ENCODE measurements at regions not wholly inside any gene's neighbourhood (a gene's known extent, or its start where the extent isn't known, plus 50 kb on each side); places are given as distances from the start of the nearest gene placed in this dataset.
A peak's percentile ranks its signal among the peaks of the same experiment; 100 is the strongest.

DNA sequence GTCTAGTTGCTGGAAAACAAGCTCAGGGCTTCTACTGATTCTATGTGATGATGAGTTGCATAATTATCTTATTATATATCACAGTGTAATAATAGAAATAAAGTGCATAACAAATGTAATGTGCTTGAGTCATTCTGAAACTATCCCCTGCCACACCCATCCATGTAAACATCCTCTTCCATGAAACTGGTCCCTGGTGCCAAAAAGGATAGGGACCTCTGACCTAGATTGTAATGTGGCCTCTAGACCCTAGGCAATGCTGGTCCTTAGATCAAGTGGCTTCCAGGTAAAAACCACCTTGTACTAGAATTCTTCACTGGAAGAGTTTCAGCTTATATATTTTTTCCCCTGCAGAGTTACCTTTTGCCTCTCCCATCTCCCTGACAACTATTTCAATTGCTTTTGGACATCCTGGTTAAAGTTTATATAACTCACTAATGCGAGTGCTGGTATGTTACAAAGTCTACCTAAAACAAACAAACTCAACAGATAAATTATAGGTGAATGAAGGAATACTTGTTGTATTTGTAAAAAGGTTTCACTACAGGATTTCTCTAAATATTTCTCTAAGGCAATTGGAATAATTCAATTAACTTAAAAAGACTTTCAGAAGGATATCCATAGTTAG lies 462.5 kb downstream of the NAV3 start:
- TF ChIP-seq, protein P1, sequence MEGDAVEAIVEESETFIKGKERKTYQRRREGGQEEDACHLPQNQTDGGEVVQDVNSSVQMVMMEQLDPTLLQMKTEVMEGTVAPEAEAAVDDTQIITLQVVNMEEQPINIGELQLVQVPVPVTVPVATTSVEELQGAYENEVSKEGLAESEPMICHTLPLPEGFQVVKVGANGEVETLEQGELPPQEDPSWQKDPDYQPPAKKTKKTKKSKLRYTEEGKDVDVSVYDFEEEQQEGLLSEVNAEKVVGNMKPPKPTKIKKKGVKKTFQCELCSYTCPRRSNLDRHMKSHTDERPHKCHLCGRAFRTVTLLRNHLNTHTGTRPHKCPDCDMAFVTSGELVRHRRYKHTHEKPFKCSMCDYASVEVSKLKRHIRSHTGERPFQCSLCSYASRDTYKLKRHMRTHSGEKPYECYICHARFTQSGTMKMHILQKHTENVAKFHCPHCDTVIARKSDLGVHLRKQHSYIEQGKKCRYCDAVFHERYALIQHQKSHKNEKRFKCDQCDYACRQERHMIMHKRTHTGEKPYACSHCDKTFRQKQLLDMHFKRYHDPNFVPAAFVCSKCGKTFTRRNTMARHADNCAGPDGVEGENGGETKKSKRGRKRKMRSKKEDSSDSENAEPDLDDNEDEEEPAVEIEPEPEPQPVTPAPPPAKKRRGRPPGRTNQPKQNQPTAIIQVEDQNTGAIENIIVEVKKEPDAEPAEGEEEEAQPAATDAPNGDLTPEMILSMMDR (conservative IDR thresholded peaks at IDR 0.05; ENCODE audit: low read depth, low read length), result no peak
- no peak for TF ChIP-seq RFX5 (IDR thresholded peaks at IDR 0.05; ENCODE audit: low read depth, low read length)
- TF ChIP-seq POLR2A (IDR thresholded peaks at IDR 0.05; ENCODE audit: low read depth, low read length), result no peak
- TF ChIP-seq, protein P2, sequence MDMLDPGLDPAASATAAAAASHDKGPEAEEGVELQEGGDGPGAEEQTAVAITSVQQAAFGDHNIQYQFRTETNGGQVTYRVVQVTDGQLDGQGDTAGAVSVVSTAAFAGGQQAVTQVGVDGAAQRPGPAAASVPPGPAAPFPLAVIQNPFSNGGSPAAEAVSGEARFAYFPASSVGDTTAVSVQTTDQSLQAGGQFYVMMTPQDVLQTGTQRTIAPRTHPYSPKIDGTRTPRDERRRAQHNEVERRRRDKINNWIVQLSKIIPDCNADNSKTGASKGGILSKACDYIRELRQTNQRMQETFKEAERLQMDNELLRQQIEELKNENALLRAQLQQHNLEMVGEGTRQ (IDR thresholded peaks at IDR 0.05; ENCODE audit: low read depth, low read length), result no peak
- TF ChIP-seq RAD21 (IDR thresholded peaks at IDR 0.05; ENCODE audit: low read length), result no peak
- TF ChIP-seq BHLHE40 (IDR thresholded peaks at IDR 0.05; ENCODE audit: low read depth, low read length), result no peak
- no peak for TF ChIP-seq CHD1 (IDR thresholded peaks at IDR 0.05; ENCODE audit: low read depth, low read length)
- no peak for TF ChIP-seq MXI1 (IDR thresholded peaks at IDR 0.05; ENCODE audit: borderline replicate concordance, low read depth, low read length)
- TF ChIP-seq MAFK (IDR thresholded peaks at IDR 0.05; ENCODE audit: low read depth, low read length), result no peak
- no peak for TF ChIP-seq SMC3 (IDR thresholded peaks at IDR 0.05; ENCODE audit: low read depth, low read length)
- TF ChIP-seq CEBPB (IDR thresholded peaks at IDR 0.05; ENCODE audit: low read depth, low read length), result 0 out of 2 replicates have a peak, but pooled peaks have one; percentile 7
- no peak for TF ChIP-seq FOS (IDR thresholded peaks at IDR 0.05; ENCODE audit: low read depth, low read length)
- no peak for TF ChIP-seq RCOR1 (IDR thresholded peaks at IDR 0.05; ENCODE audit: insufficient replicate concordance, low read length)
